ENCODE measurements at regions not wholly inside any gene's neighbourhood (a gene's known extent, or its start where the extent isn't known, plus 50 kb on each side); places are given as distances from the start of the nearest gene placed in this dataset.

GRCh38 chr12:43113135-43113534 is 438.9 kb downstream of the ADAMTS20 start:
- no peaks in the 10 kb centered on the region for H4K20me1 ChIP-seq (ENCODE audit: control insufficient read depth, extremely low read depth, insufficient read depth, low read length)
- H2AFZ ChIP-seq (ENCODE audit: control insufficient read depth, low read length): no peak overlapping the region
- H3K79me2 ChIP-seq (ENCODE audit: control insufficient read depth, insufficient read depth, low read length): no peaks in the 10 kb centered on the region
- no peak for TF ChIP-seq CTCF (optimal IDR thresholded peaks at IDR 0.05 in 1 of 3, IDR thresholded peaks at IDR 0.05 in 1 of 3, conservative IDR thresholded peaks at IDR 0.05 in 1 of 3; ENCODE audit: extremely low read depth in 1 of 3, insufficient read depth in 2 of 3, low read length in 3 of 3)
- no peaks in the 10 kb centered on the region for H3K9me1 ChIP-seq (ENCODE audit: control insufficient read depth, extremely low read depth, insufficient read depth, low read length)
- no peak overlapping the region for H3K4me2 ChIP-seq (ENCODE audit: control insufficient read depth, extremely low read depth, insufficient read depth, low read depth, low read length)
- no peak overlapping the region for H3K4me3 ChIP-seq (ENCODE audit: control insufficient read depth in 2 of 3, extremely low read depth in 1 of 3, insufficient read depth in 2 of 3, low read depth in 1 of 3, low read length in 3 of 3)
- H3K27me3 ChIP-seq (ENCODE audit: control insufficient read depth, extremely low read depth, insufficient read depth, low read length): no peaks in the 10 kb centered on the region
- FAIRE-seq (no peak), DNase-seq (ENCODE audit: low read depth, low spot score) (no peak)
- H3K9me3 ChIP-seq (ENCODE audit: control insufficient read depth, low read depth, low read length): no peaks in the 10 kb centered on the region
- no peaks in the 10 kb centered on the region for H3K36me3 ChIP-seq (ENCODE audit: control insufficient read depth in 2 of 2, extremely low read depth in 1 of 2, insufficient read depth in 2 of 2, low read length in 2 of 2)
- H3K27ac ChIP-seq (ENCODE audit: control insufficient read depth, insufficient read depth, low read length): no peak overlapping the region
- H3K9ac ChIP-seq (ENCODE audit: control insufficient read depth, extremely low read depth, insufficient read depth, low read length): no peak overlapping the region
- peaks cover 3% of the 10 kb centered on the region for H3K4me1 ChIP-seq (ENCODE audit: control insufficient read depth, extremely low read depth, insufficient read depth, low read length)
- dilution Hi-C loops (cut with MboI; ENCODE audit: extremely low pct_ligation_motif_present, low sequenced_read_pairs): no loop called here

- Histone ChIP-seq H2AFZ (ENCODE audit: control insufficient read depth, low read length) (no peak overlapping the region), H3K4me1 (ENCODE audit: control insufficient read depth, extremely low read depth, insufficient read depth, low read length) (peaks cover 3% of the 10 kb centered on the region), H3K79me2 (ENCODE audit: control insufficient read depth, insufficient read depth, low read length) (no peaks in the 10 kb centered on the region), H3K9me3 (ENCODE audit: control insufficient read depth, low read depth, low read length) (no peaks in the 10 kb centered on the region), H4K20me1 (ENCODE audit: control insufficient read depth, extremely low read depth, insufficient read depth, low read length) (no peaks in the 10 kb centered on the region), H3K4me2 (ENCODE audit: control insufficient read depth, extremely low read depth, insufficient read depth, low read depth, low read length) (no peak overlapping the region), H3K9me1 (ENCODE audit: control insufficient read depth, extremely low read depth, insufficient read depth, low read length) (no peaks in the 10 kb centered on the region), H3K27me3 (ENCODE audit: control insufficient read depth, extremely low read depth, insufficient read depth, low read length) (no peaks in the 10 kb centered on the region), H3K27ac (ENCODE audit: control insufficient read depth, insufficient read depth, low read length) (no peak overlapping the region), H3K4me3 (ENCODE audit: control insufficient read depth in 2 of 3, extremely low read depth in 1 of 3, insufficient read depth in 2 of 3, low read depth in 1 of 3, low read length in 3 of 3) (no peak overlapping the region), H3K36me3 (ENCODE audit: control insufficient read depth in 2 of 2, extremely low read depth in 1 of 2, insufficient read depth in 2 of 2, low read length in 2 of 2) (no peaks in the 10 kb centered on the region), H3K9ac (ENCODE audit: control insufficient read depth, extremely low read depth, insufficient read depth, low read length) (no peak overlapping the region)
- FAIRE-seq (no peak), DNase-seq (ENCODE audit: low read depth, low spot score) (no peak)
- TF ChIP-seq CTCF (optimal IDR thresholded peaks at IDR 0.05 in 1 of 3, IDR thresholded peaks at IDR 0.05 in 1 of 3, conservative IDR thresholded peaks at IDR 0.05 in 1 of 3; ENCODE audit: extremely low read depth in 1 of 3, insufficient read depth in 2 of 3, low read length in 3 of 3) (no peak), EZH2 (IDR thresholded peaks at IDR 0.05; ENCODE audit: low read length) (no peak)
- dilution Hi-C loops (cut with MboI; ENCODE audit: extremely low pct_ligation_motif_present, low sequenced_read_pairs): no loop called here
Measured at GRCh38 chr12:43112101-43112920, 439.7 kb downstream of the ADAMTS20 start.

All from keratinocyte (primary cell).